GM13976 (cell line): ENCODE measurements at regions not wholly inside any gene's neighbourhood (a gene's known extent, or its start where the extent isn't known, plus 50 kb on each side); places are given as distances from the start of the nearest gene placed in this dataset.

ENCODE experiments used
- DNase-seq: peaks from one replicate; pipeline ENCODE4 v3.0.0; 2012; ENCODE audit warnings: low spot score
- CTCF ChIP-seq: IDR thresholded peaks from 2 replicates; pipeline ENCODE4 v1.5.1; 2012; ENCODE audit warnings: borderline replicate concordance, mild to moderate bottlenecking; ENCODE audit not compliant: insufficient read depth; ENCODE audit errors: extremely low read depth, missing control alignments, control extremely low read depth
- in situ Hi-C: fragments of 300-500 bp; cut with MboI; formaldehyde crosslinking; loops from one replicate; pipeline ENCODE4 v1.12.0; 2022; ENCODE audit warnings: low sequenced_read_pairs, mixed read lengths, inconsistent platforms; ENCODE audit not compliant: unreplicated experiment

GRCh38 chr6:85193339-85193738, 256.5 kb upstream of the NT5E start:
- no peak for DNase-seq
- TF ChIP-seq CTCF: no peak
- in situ Hi-C loops: no loop called here

- in situ Hi-C loops: no loop called here
- no peak for DNase-seq
- no peak for TF ChIP-seq CTCF
Measured at GRCh38 chr6:85192596-85192995, 257.3 kb upstream of the NT5E start.

DNA sequence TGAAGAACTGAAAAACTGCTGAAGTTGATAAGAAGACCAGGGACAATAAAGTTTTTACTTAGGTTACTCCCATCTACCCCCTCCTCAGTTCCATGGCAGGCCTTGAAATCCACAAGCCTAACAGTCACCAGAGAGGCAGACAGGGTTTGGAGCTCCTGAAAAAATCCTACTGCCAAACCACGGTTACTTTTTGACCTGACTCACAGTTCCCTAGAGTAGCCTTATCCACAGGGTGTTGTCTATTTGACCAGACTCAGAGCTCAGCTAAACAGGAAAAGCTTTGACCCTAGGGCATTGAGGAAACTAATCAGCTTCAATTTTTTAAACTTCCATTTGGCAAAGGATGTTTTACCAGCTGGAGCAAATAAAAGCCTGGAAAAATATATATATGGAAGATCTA, 257.7 kb upstream of the NT5E start:
- no peak for DNase-seq
- no peak for TF ChIP-seq CTCF
- in situ Hi-C loops: no loop called here

DNA sequence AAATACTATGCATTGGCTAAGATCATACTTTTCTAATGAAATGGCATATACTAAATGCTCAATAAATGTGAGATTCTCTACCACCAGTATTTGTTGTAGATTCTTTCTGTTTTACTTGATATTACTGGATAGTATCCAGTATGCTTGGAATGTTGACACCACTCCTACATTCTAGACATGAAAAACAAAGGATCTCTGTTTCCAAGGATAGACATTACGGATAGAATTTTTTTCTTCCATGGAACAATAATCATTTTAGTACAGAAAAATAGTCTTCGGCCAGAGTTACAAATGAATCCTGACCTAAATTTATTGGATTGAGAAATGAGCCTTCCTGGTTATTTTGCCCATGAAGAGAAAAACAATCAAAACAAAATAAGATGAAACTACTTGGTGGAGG, 258.2 kb upstream of the NT5E start:
- TF ChIP-seq CTCF: no peak
- DNase-seq: no peak
- in situ Hi-C loops: no loop called here

GRCh38 chr6:85186546-85187175, 263.2 kb upstream of the NT5E start:
- DNase-seq: no peak
- in situ Hi-C loops: no loop called here
- TF ChIP-seq CTCF: no peak

- TF ChIP-seq CTCF: no peak
- no peak for DNase-seq
- in situ Hi-C loops: no loop called here
Measured at GRCh38 chr6:85185977-85186376, 263.9 kb upstream of the NT5E start.
